ENCODE measurements at regions not wholly inside any gene's neighbourhood (a gene's known extent, or its start where the extent isn't known, plus 50 kb on each side); places are given as distances from the start of the nearest gene placed in this dataset.
"Not testable (repeated sequence)": the region's sequence is repeated elsewhere in the genome, so short reads cannot be mapped to it uniquely, and the experiment has no call there.

GRCh38 chr20:40883097-40883496 lies 145.5 kb upstream of the TOP1 start:
- no peak for TF ChIP-seq CTCF (conservative IDR thresholded peaks at IDR 0.05)
- no peak overlapping the region for H3K27ac ChIP-seq

GRCh38 chr20:40887105-40887504 lies 141.5 kb upstream of the TOP1 start:
- no peak overlapping the region for H3K27ac ChIP-seq
- no peak for TF ChIP-seq CTCF (conservative IDR thresholded peaks at IDR 0.05)

- H3K27ac ChIP-seq = not testable (repeated sequence)
Observed at GRCh38 chr20:40889266-40889665, 139.4 kb upstream of the TOP1 start.

- no peak for TF ChIP-seq CTCF (conservative IDR thresholded peaks at IDR 0.05)
- H3K27ac ChIP-seq = no peak overlapping the region
Observed at GRCh38 chr20:40890181-40890580, 138.4 kb upstream of the TOP1 start.

- TF ChIP-seq CTCF (conservative IDR thresholded peaks at IDR 0.05) = no peak
- no peak overlapping the region for H3K27ac ChIP-seq
Observed at GRCh38 chr20:40890635-40891034, 138.0 kb upstream of the TOP1 start.

GRCh38 chr20:40891351-40891750 lies 137.3 kb upstream of the TOP1 start:
- peak overlapping the region; percentile 52; the same call in 1 of the 2 replicates for H3K27ac ChIP-seq
- no peak for TF ChIP-seq CTCF (conservative IDR thresholded peaks at IDR 0.05)

GRCh38 chr20:40892642-40893041 lies 136.0 kb upstream of the TOP1 start:
- peak overlapping the region; percentile 52 for H3K27ac ChIP-seq
- peak; percentile 77 for TF ChIP-seq CTCF (conservative IDR thresholded peaks at IDR 0.05)

GRCh38 chr20:40893610-40894236 lies 134.9 kb upstream of the TOP1 start:
- H3K27ac ChIP-seq = peak overlapping the region; percentile 52
- TF ChIP-seq CTCF (conservative IDR thresholded peaks at IDR 0.05) = no peak

Measured in VCaP (cell line).